ENCODE measurements at regions not wholly inside any gene's neighbourhood (a gene's known extent, or its start where the extent isn't known, plus 50 kb on each side); places are given as distances from the start of the nearest gene placed in this dataset.
A peak's percentile ranks its signal among the peaks of the same experiment; 100 is the strongest.

GRCh38 chr3:174346571-174346970 lies 512.6 kb upstream of the NAALADL2 start:
- no peak for DNase-seq (ENCODE audit: low read depth)
- TF ChIP-seq CTCF (IDR thresholded peaks at IDR 0.05; ENCODE audit: control insufficient read depth, insufficient read depth, low read depth, low read length, missing control alignments) = no peak
- no peak overlapping the region for H3K4me3 ChIP-seq (ENCODE audit: control insufficient read depth, low read depth, low read length)

GRCh38 chr3:174347474-174348138 lies 511.5 kb upstream of the NAALADL2 start:
- DNase-seq (ENCODE audit: low read depth) = no peak
- no peak for TF ChIP-seq CTCF (IDR thresholded peaks at IDR 0.05; ENCODE audit: control insufficient read depth, insufficient read depth, low read depth, low read length, missing control alignments)
- H3K4me3 ChIP-seq (ENCODE audit: control insufficient read depth, low read depth, low read length) = no peak overlapping the region

GRCh38 chr3:174352227-174352626 lies 506.9 kb upstream of the NAALADL2 start:
- TF ChIP-seq CTCF (IDR thresholded peaks at IDR 0.05; ENCODE audit: control insufficient read depth, insufficient read depth, low read depth, low read length, missing control alignments) = no peak
- no peak overlapping the region for H3K4me3 ChIP-seq (ENCODE audit: control insufficient read depth, low read depth, low read length)
- DNase-seq (ENCODE audit: low read depth) = no peak

- no peak overlapping the region for H3K4me3 ChIP-seq (ENCODE audit: control insufficient read depth, low read depth, low read length)
- DNase-seq (ENCODE audit: low read depth) = no peak
- peak; percentile 14 for TF ChIP-seq CTCF (IDR thresholded peaks at IDR 0.05; ENCODE audit: control insufficient read depth, insufficient read depth, low read depth, low read length, missing control alignments)
These were observed 503.6 kb upstream of the NAALADL2 start for GRCh38 chr3:174355505-174355904.

GRCh38 chr3:174356596-174356995 lies 502.5 kb upstream of the NAALADL2 start:
- no peak for DNase-seq (ENCODE audit: low read depth)
- TF ChIP-seq CTCF (IDR thresholded peaks at IDR 0.05; ENCODE audit: control insufficient read depth, insufficient read depth, low read depth, low read length, missing control alignments) = no peak

GRCh38 chr3:174358252-174358651 lies 500.9 kb upstream of the NAALADL2 start:
- no peak overlapping the region for H3K4me3 ChIP-seq (ENCODE audit: control insufficient read depth, low read depth, low read length)
- no peak for TF ChIP-seq CTCF (IDR thresholded peaks at IDR 0.05; ENCODE audit: control insufficient read depth, insufficient read depth, low read depth, low read length, missing control alignments)
- DNase-seq (ENCODE audit: low read depth) = no peak

More at GRCh38 chr3:174356596-174356995, 502.5 kb upstream of the NAALADL2 start:
- no peak overlapping the region for H3K4me3 ChIP-seq (ENCODE audit: control insufficient read depth, low read depth, low read length)

Data from AG09309 (cell line).